Lower leg skin (tissue), 3 donors: ENCODE measurements at regions not wholly inside any gene's neighbourhood (a gene's known extent, or its start where the extent isn't known, plus 50 kb on each side); places are given as distances from the start of the nearest gene placed in this dataset.

ENCODE experiments used
- CTCF ChIP-seq, 3 donors: fragments of 450-650 bp; IDR thresholded peaks; one replicate each; pipeline ENCODE4 v1.5.1; 2016; ENCODE audit warnings: antibody characterized with exemption in 3 of 3, mild to moderate bottlenecking in 3 of 3, moderate library complexity in 2 of 3
- POLR2A ChIP-seq, 2 donors: fragments of 450-650 bp; IDR thresholded peaks; one replicate each; pipeline ENCODE4 v1.6.1; 2016 to 2017; ENCODE audit warnings: antibody characterized with exemption in 2 of 2, mild to moderate bottlenecking in 1 of 2, moderate library complexity in 1 of 2

DNA sequence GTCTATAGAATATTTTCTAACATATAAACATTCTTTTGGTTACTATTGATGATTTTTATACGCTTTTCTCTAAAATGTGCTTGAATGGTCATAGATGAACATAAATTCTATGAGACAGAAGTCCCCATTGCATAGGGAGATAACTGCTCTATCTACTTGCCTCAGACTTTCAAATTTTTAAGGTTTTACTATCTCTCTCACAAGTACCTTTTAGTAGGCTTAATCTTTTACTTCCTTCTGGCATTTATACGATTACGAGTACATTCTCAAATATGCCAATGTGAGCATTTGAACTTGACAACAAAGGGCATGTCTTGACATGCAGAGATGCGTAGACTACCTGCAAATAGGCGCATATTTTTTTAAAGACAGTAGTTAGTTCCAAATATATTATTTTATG is 935.9 kb upstream of the LRATD1 start:
- TF ChIP-seq CTCF (IDR thresholded peaks at IDR 0.05) = no peak
- no peak for TF ChIP-seq POLR2A (IDR thresholded peaks at IDR 0.05)
